Calu3 (cell line): ENCODE measurements at regions not wholly inside any gene's neighbourhood (a gene's known extent, or its start where the extent isn't known, plus 50 kb on each side); places are given as distances from the start of the nearest gene placed in this dataset.

Experiments used
- BruUV-seq: library from RNA; stranded (reverse); fragments of 400-500 nt; replicated peaks from 2 replicates; lab custom pipeline; 2021; lab: Mats Ljungman, UMichigan
- CTCF ChIA-PET: fragments of 300-600 bp; sonication (Branson Sonifier 250); formaldehyde crosslinking; loops from one replicate; lab custom pipeline; 2022; ENCODE audit warnings: antibody characterized with exemption; lab: Charles Lee
- DNase-seq: peaks from one replicate; pipeline ENCODE4 v3.0.0; 2022
- H3K27ac Mint-ChIP-seq: one replicate; pipeline ENCODE4 v1.8.0; 2022; ENCODE audit warnings: mixed read lengths; ENCODE audit not compliant: unreplicated experiment
- H3K27me3 Mint-ChIP-seq: one replicate; pipeline ENCODE4 v1.8.0; 2022; ENCODE audit warnings: mixed read lengths; ENCODE audit not compliant: unreplicated experiment
- H3K36me3 Mint-ChIP-seq: one replicate; pipeline ENCODE4 v1.8.0; 2022; ENCODE audit warnings: mild to moderate bottlenecking, moderate library complexity, mixed read lengths; ENCODE audit not compliant: insufficient read depth, unreplicated experiment
- H3K4me1 Mint-ChIP-seq: one replicate; pipeline ENCODE4 v1.8.0; 2022; ENCODE audit warnings: mild to moderate bottlenecking, low read depth, mixed read lengths; ENCODE audit not compliant: unreplicated experiment
- H3K4me3 Mint-ChIP-seq: one replicate; pipeline ENCODE4 v1.8.0; 2022; ENCODE audit warnings: mild to moderate bottlenecking, low read depth, moderate library complexity, mixed read lengths; ENCODE audit not compliant: unreplicated experiment
- H3K9me3 Mint-ChIP-seq: one replicate; pipeline ENCODE4 v1.8.0; 2022; ENCODE audit warnings: low read depth, mixed read lengths; ENCODE audit not compliant: unreplicated experiment
- intact Hi-C: fragments of 100-400 bp; cut with micrococcal nuclease; formaldehyde crosslinking; loops from one replicate; pipeline ENCODE4 v1.10.0; 2022; ENCODE audit not compliant: unreplicated experiment
- TF ChIP-seq, protein P1 (sequence below): fragments of 200-600 bp; IDR thresholded peaks from one replicate; pipeline ENCODE4 v1.8.0; 2022; ENCODE audit warnings: antibody characterized with exemption; ENCODE audit not compliant: unreplicated experiment

DNA sequence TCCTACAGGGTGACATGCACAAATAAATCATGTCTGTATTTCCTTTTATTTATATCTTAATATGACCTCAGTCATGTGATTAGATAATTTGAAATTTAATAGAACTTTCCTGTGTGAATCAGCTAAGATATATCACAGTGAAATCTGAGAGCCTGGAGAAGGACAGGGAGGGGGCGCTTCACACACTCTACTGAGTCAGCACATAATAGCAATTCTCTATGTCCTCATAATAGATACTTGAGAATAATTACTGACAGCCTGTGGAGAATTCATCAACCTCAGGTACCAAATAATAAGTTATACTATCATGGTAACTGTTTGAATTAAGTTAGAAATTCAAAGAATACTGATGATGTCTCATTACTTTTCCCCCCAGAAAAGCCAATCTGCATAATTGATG, 98.0 kb upstream of the SLC10A2 start:
- Mint-ChIP-seq H3K27me3 (no peaks in the 10 kb centered on the region), H3K36me3 (no peaks in the 10 kb centered on the region), H3K27ac (no peak overlapping the region), H3K4me3 (no peak overlapping the region), H3K9me3 (no peaks in the 10 kb centered on the region), H3K4me1 (no peaks in the 10 kb centered on the region)
- TF ChIP-seq, protein P1, sequence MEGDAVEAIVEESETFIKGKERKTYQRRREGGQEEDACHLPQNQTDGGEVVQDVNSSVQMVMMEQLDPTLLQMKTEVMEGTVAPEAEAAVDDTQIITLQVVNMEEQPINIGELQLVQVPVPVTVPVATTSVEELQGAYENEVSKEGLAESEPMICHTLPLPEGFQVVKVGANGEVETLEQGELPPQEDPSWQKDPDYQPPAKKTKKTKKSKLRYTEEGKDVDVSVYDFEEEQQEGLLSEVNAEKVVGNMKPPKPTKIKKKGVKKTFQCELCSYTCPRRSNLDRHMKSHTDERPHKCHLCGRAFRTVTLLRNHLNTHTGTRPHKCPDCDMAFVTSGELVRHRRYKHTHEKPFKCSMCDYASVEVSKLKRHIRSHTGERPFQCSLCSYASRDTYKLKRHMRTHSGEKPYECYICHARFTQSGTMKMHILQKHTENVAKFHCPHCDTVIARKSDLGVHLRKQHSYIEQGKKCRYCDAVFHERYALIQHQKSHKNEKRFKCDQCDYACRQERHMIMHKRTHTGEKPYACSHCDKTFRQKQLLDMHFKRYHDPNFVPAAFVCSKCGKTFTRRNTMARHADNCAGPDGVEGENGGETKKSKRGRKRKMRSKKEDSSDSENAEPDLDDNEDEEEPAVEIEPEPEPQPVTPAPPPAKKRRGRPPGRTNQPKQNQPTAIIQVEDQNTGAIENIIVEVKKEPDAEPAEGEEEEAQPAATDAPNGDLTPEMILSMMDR, result no peak
- intact Hi-C loops, result no loop called here
- no peak for DNase-seq
- CTCF ChIA-PET, result no interaction called here
- BruUV-seq, result no TSS peak

DNA sequence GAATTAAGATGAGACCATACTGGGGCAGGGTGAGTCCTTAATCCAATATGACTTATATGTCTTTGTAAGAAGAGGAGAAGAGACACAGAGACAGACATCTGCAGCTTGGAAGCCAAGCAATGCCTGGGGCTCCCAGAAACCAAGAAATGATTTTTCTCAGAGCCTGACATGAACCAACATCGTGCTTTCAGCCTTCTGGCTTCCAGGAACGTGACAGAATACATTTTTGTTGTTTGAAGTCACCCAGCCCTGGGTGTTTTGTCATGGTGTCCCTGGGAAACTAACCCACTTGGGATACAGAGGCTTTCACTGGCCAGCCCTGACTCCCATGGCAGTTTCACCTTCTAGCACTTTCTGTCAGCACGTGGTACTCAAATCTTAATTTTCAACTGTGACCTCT, 95.3 kb upstream of the SLC10A2 start:
- BruUV-seq, result no TSS peak
- no peak overlapping the region for H3K4me3 Mint-ChIP-seq
- H3K9me3 Mint-ChIP-seq, result no peaks in the 10 kb centered on the region
- DNase-seq, result no peak
- TF ChIP-seq, protein P1, result no peak
- no peaks in the 10 kb centered on the region for H3K36me3 Mint-ChIP-seq
- no peak overlapping the region for H3K27ac Mint-ChIP-seq
- H3K27me3 Mint-ChIP-seq, result no peaks in the 10 kb centered on the region
- no peaks in the 10 kb centered on the region for H3K4me1 Mint-ChIP-seq
- CTCF ChIA-PET, result no interaction called here
- intact Hi-C loops, result no loop called here

DNA sequence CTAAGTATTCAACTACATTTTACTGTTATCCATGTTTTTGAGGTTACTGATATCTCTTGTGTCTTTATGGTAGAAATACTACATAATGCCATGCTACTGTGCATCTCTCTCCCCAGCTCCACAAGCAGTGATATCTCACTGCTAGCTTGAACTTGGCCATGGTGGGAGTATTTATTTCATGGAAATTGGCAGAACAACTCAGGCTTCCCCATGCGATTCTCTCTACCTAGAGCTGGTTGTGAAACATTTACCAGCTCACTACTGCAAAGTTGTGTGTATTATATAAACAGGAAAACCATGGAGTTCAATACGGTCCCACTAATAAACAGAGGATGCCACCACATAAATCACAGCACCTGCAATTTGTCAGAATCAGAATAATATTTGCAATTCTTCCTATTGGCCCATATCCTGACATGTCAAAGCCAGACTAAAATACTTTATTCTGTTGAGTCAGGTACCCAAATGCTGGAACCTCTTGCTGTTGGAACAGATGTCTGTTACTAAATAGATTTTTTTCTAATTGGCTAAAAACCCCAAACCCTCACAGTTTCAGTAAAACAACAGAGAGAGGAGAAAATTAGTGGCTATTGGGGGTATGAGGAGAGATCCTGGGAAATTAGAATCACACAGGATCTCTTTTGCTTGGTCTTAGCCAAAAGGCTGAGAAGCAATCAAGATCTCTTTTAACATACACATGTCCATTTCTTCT, 91.4 kb upstream of the SLC10A2 start:
- no peak overlapping the region for H3K27ac Mint-ChIP-seq

DNA sequence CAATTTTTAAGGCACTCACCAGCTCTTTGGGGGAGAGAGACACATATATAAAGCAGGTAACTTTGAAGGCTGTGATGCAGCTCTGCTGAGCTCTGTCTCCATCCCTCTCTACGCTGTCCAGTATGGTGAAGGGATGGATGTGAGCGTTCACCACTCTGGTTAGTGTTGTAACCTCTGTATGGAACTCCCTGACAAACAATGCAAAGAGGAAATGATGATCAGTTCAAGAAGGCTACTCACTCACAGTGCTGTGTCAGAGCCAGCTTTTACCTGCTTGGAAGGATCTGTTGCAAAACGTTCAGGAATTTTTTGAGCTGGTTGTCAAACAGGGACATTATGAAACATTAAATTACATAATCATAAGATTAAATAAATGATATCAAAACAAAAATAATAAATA, 90.8 kb upstream of the SLC10A2 start:
- no TSS peak for BruUV-seq
- H3K27me3 Mint-ChIP-seq, result no peaks in the 10 kb centered on the region
- CTCF ChIA-PET, result interaction anchor here (0.6 kb wide), 1 partner anchor 32 kb away, joined by 6 read pairs; no protein-coding TSS in a partner anchor

More for the DNA sequence above, 91.4 kb upstream of the SLC10A2 start:
- no peak for DNase-seq
- Mint-ChIP-seq H3K9me3 (no peaks in the 10 kb centered on the region), H3K4me1 (no peaks in the 10 kb centered on the region), H3K36me3 (no peaks in the 10 kb centered on the region), H3K27me3 (no peaks in the 10 kb centered on the region), H3K4me3 (no peak overlapping the region)
- no TSS peak for BruUV-seq
- TF ChIP-seq, protein P1, result no peak
- intact Hi-C loops, result no loop called here
- CTCF ChIA-PET, result interaction anchor here (0.6 kb wide), 1 partner anchor 32 kb away, joined by 6 read pairs; no protein-coding TSS in a partner anchor

More for the DNA sequence above, 90.8 kb upstream of the SLC10A2 start:
- intact Hi-C loops, result no loop called here
- no peak for DNase-seq
- Mint-ChIP-seq H3K4me1 (no peaks in the 10 kb centered on the region), H3K4me3 (no peak overlapping the region), H3K27ac (no peak overlapping the region), H3K9me3 (no peaks in the 10 kb centered on the region), H3K36me3 (no peaks in the 10 kb centered on the region)
- TF ChIP-seq, protein P1, result no peak
